Fibroblast of villous mesenchyme (primary cell): ENCODE measurements at regions not wholly inside any gene's neighbourhood (a gene's known extent, or its start where the extent isn't known, plus 50 kb on each side); places are given as distances from the start of the nearest gene placed in this dataset.

Experiments
- DNase-seq: peaks from one replicate; pipeline ENCODE4 v3.0.0-alpha.2; 2010; ENCODE audit warnings: low read depth
- H3K4me3 ChIP-seq: 2 replicates; pipeline ENCODE4 v1.5.1; 2011; ENCODE audit warnings: low read depth, mild to moderate bottlenecking, low read length
- CTCF ChIP-seq: IDR thresholded peaks from 2 replicates; pipeline ENCODE4 v1.5.1; 2012; ENCODE audit warnings: low read depth, mild to moderate bottlenecking, low read length; ENCODE audit not compliant: insufficient read depth

DNA sequence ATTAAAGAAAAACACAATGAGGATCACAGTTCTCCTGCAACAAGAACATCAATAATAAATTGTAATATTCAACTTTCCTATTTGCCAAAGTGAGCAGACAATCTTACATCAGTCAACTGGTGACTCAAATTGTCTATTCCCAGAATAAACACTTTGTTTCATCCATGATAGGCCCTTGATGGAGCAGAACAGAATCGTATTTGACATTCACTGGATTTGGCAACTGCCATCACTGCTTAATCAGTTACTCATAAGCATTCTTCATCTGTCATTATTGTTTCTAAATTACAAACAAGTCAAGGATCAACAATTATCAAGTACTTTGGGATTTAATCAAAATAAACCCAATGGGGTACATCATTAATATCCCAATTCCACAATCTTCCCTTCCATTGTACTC, 398.4 kb downstream of the GABRG2 start:
- no peak for DNase-seq
- H3K4me3 ChIP-seq: no peak overlapping the region
- TF ChIP-seq CTCF: no peak

GRCh38 chr5:162473041-162473714, 405.6 kb downstream of the GABRG2 start:
- no peak for DNase-seq
- no peak for TF ChIP-seq CTCF
- H3K4me3 ChIP-seq: no peak overlapping the region

DNA sequence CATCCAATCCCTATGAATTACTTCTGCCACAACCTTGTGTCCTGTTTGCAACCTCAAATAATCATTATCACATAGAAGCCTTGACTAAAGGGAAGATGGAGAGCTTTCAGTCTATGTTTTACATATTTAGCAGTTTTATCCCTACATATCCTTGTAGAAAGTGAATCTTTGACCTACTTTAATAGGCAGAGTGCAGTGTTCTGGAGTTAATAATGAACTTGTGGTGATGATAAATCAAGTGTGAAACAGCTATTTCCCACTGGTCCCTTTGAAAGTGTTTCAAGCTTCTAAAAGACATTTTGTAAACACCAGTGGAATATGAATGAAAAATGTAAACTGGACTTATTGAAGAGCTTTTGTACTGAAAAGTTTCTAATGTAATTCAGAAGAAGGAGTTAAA, 406.7 kb downstream of the GABRG2 start:
- TF ChIP-seq CTCF: no peak
- no peak for DNase-seq
- no peak overlapping the region for H3K4me3 ChIP-seq

GRCh38 chr5:162484095-162484494, 416.5 kb downstream of the GABRG2 start:
- no peak for TF ChIP-seq CTCF
- H3K4me3 ChIP-seq: no peak overlapping the region
- no peak for DNase-seq

GRCh38 chr5:162484986-162485385, 417.4 kb downstream of the GABRG2 start:
- no peak for TF ChIP-seq CTCF
- DNase-seq: no peak
- H3K4me3 ChIP-seq: no peak overlapping the region

DNA sequence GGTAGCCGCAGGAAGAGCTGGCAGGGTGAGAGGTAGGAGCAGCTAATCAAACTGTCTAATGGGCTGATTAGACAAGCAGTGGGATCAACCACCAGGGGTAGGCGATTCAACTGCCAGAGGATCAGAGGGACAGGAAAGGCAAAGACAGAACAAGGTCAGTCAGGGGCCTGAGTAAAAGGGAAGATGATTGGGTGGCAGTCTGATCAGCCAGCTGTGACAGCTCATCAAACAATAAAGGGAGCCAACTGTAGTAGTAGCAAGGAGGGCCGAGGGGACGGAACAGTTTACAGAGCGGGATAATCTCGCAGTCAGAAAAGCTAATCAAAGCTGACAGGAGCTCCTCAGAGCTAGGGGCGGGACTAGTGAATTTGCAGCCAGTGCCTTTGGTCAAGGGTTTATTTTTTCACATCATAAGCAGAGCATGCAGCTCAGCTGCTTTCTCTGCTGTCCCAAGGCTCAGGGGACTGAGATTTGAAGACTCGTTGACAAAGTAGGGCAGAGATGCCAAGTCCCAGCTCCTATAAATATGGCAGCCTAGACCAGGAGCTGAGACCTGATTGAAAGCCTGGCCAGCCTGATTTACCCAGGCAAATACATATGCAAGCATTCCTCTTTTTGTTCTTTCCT, 418.2 kb downstream of the GABRG2 start:
- TF ChIP-seq CTCF: no peak

More for the DNA sequence above, 418.2 kb downstream of the GABRG2 start:
- no peak overlapping the region for H3K4me3 ChIP-seq
- no peak for DNase-seq
